SK-N-SH treated with all-trans-retinoic acid at 6 μM for 48 hours (cell line): ENCODE measurements at regions not wholly inside any gene's neighbourhood (a gene's known extent, or its start where the extent isn't known, plus 50 kb on each side); places are given as distances from the start of the nearest gene placed in this dataset.

ENCODE experiments used
- GLIS3 ChIP-seq: fragments of 250-450 bp; sonication (Bioruptor Pico); IDR thresholded peaks from 2 replicates; pipeline ENCODE4 v1.5.0; 2020; ENCODE audit warnings: mild to moderate bottlenecking, moderate library complexity
- ISL1 ChIP-seq: fragments of 250-450 bp; sonication (Bioruptor Pico); IDR thresholded peaks from 2 replicates; pipeline ENCODE4 v2.1.2; 2022; ENCODE audit warnings: mild to moderate bottlenecking, moderate library complexity
- OSR1 ChIP-seq: fragments of 250-450 bp; sonication (Bioruptor Pico); IDR thresholded peaks from 2 replicates; pipeline ENCODE4 v1.8.0; 2022; ENCODE audit warnings: moderate library complexity, mild to moderate bottlenecking, inconsistent platforms
- SNAI2 ChIP-seq: fragments of 250-450 bp; sonication (Bioruptor Pico); IDR thresholded peaks from 2 replicates; pipeline ENCODE4 v1.5.0; 2020; ENCODE audit warnings: mild to moderate bottlenecking, moderate library complexity
- TCF4 ChIP-seq: fragments of 250-450 bp; sonication (Bioruptor Pico); IDR thresholded peaks from 2 replicates; pipeline ENCODE4 v1.8.0; 2021; ENCODE audit warnings: mild to moderate bottlenecking, moderate library complexity, borderline replicate concordance
- TOX ChIP-seq: fragments of 250-450 bp; sonication (Bioruptor Pico); IDR thresholded peaks from 2 replicates; pipeline ENCODE4 v1.8.0; 2021; ENCODE audit warnings: mild to moderate bottlenecking, moderate library complexity, borderline replicate concordance
- ZC3H10 ChIP-seq: fragments of 250-450 bp; sonication (Bioruptor Pico); IDR thresholded peaks from 2 replicates; pipeline ENCODE4 v1.5.1; 2021; ENCODE audit warnings: mild to moderate bottlenecking, moderate library complexity
- ZFP30 ChIP-seq: fragments of 450-650 bp; formaldehyde crosslinking; IDR thresholded peaks from 2 replicates; pipeline ENCODE4 v1.5.0; 2022; ENCODE audit warnings: mild to moderate bottlenecking, moderate library complexity
- ZNF70 ChIP-seq: fragments of 450-650 bp; formaldehyde crosslinking; IDR thresholded peaks from 2 replicates; pipeline ENCODE4 v1.5.0; 2020; ENCODE audit warnings: mild to moderate bottlenecking, moderate library complexity
- TF ChIP-seq, protein P1 (sequence below): fragments of 250-450 bp; sonication (Bioruptor Pico); IDR thresholded peaks from 2 replicates; pipeline ENCODE4 v1.8.0; 2020; ENCODE audit warnings: mild to moderate bottlenecking, moderate library complexity, borderline replicate concordance

DNA sequence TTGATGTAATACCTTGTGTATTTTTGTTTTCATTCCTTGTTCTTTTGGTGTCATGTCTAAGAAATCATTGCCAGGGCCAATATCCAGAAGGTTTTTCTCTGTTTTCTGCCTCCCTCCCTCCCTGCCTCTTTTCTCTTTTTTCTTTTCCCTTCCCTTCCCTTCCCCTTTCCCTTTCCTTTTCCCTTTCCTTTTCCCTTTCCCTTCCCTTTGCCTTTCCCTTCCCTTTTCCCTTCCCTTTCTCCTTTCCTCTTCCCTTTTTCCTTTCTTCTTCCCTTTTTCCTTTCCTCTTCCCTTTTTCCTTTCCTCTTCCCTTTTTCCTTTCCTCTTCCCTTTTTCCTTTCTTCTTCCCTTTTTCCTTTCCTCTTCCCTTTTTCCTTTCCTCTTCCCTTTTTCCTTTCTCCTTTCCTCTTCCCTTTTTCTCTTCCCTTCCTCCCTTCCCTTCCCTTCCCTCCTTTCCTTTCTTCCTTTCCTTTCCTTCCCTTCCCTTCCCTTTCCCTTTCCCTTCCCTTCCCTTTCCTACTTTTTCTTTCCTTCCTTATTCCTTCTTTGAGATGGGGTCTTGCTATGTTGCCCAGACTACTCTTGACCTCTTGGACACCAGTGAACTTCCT lies 646.1 kb downstream of the RAPGEF2 start:
- TF ChIP-seq ZC3H10 (CRISPR knock-in tag) (no peak), ISL1 (CRISPR knock-in tag) (no peak), TOX (CRISPR knock-in tag) (no peak), ZFP30 (no peak), ZNF70 (no peak), GLIS3 (no peak), SNAI2 (CRISPR knock-in tag) (no peak), OSR1 (CRISPR knock-in tag) (no peak), TCF4 (CRISPR knock-in tag) (no peak)
- TF ChIP-seq, protein P1, sequence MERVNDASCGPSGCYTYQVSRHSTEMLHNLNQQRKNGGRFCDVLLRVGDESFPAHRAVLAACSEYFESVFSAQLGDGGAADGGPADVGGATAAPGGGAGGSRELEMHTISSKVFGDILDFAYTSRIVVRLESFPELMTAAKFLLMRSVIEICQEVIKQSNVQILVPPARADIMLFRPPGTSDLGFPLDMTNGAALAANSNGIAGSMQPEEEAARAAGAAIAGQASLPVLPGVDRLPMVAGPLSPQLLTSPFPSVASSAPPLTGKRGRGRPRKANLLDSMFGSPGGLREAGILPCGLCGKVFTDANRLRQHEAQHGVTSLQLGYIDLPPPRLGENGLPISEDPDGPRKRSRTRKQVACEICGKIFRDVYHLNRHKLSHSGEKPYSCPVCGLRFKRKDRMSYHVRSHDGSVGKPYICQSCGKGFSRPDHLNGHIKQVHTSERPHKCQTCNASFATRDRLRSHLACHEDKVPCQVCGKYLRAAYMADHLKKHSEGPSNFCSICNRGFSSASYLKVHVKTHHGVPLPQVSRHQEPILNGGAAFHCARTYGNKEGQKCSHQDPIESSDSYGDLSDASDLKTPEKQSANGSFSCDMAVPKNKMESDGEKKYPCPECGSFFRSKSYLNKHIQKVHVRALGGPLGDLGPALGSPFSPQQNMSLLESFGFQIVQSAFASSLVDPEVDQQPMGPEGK (CRISPR knock-in tag): no peak
